Mesothelial cell of epicardium (in vitro differentiated cells): ENCODE measurements at regions not wholly inside any gene's neighbourhood (a gene's known extent, or its start where the extent isn't known, plus 50 kb on each side); places are given as distances from the start of the nearest gene placed in this dataset.

Experiments used
- DNase-seq, 2 experiments: peaks; one replicate each; pipeline ENCODE4 v3.0.0; 2021; ENCODE audit warnings: low spot score in 2 of 2; ENCODE audit not compliant: unreplicated experiment in 2 of 2
- H3K27ac Mint-ChIP-seq: 2 replicates; pipeline ENCODE4 v1.8.0; 2021; ENCODE audit warnings: mixed read lengths
- H3K27me3 Mint-ChIP-seq: 2 replicates; pipeline ENCODE4 v1.8.0; 2021; ENCODE audit warnings: low read depth, mixed read lengths
- H3K36me3 Mint-ChIP-seq: 2 replicates; pipeline ENCODE4 v1.8.0; 2021; ENCODE audit warnings: mixed read lengths
- H3K4me1 Mint-ChIP-seq: 2 replicates; pipeline ENCODE4 v1.8.0; 2021; ENCODE audit warnings: mixed read lengths
- H3K4me3 Mint-ChIP-seq: 2 replicates; pipeline ENCODE4 v1.8.0; 2021; ENCODE audit warnings: mild to moderate bottlenecking, moderate library complexity, mixed read lengths
- H3K9me3 Mint-ChIP-seq: 2 replicates; pipeline ENCODE4 v1.8.0; 2021; ENCODE audit warnings: mixed read lengths
- CTCF ChIP-seq: fragments of 200-600 bp; sonication (generic); IDR thresholded peaks from one replicate; pipeline ENCODE4 v1.5.0; 2021; ENCODE audit warnings: antibody characterized with exemption; ENCODE audit not compliant: unreplicated experiment

DNA sequence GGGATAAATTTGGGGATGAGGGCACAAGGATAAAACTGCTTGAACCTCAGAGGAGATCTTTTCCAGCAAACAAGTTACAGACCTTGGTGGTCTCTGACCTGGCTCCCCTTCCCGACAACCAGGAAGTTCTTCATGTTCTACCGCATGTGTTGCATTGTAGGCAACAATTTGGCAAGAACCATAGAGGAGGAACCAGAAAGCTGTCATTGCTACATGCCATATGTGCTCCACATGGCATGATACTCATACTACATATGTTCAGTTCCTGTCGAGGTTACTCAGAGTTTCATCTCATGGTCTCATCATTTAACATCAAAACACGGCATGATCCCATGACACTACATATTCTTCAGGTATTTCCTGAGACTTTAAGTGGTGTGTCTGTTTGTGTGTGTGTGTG, 235.9 kb downstream of the OR13H1 start:
- no peak overlapping the region for H3K4me3 Mint-ChIP-seq
- no peaks in the 10 kb centered on the region for H3K27me3 Mint-ChIP-seq
- H3K36me3 Mint-ChIP-seq: peaks cover 60% of the 10 kb centered on the region

DNA sequence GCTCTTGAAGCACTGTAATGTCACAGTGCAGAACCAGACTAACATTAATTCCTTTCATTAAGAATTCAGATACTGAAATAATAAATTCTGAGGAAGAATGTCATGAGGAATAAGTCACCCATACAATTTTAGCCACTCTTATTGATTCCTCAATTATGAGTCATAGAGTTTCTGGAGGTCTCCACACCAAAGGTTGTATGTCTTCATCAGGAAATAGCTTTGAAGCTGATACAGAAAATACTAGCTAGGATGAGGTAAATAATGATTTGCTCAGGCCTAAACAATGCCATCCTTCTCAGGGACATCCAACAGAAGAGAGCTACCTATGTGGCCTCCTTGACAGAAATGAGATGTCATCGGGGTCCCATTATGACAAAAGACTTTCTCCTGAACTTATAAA, 238.8 kb downstream of the OR13H1 start:
- TF ChIP-seq CTCF: no peak
- H3K4me3 Mint-ChIP-seq: no peak overlapping the region
- H3K36me3 Mint-ChIP-seq: peaks cover 50% of the 10 kb centered on the region
- H3K4me1 Mint-ChIP-seq: no peaks in the 10 kb centered on the region
- DNase-seq: no peak
- no peaks in the 10 kb centered on the region for H3K9me3 Mint-ChIP-seq
- no peaks in the 10 kb centered on the region for H3K27me3 Mint-ChIP-seq
- H3K27ac Mint-ChIP-seq: no peak overlapping the region

More for the DNA sequence above, 235.9 kb downstream of the OR13H1 start:
- no peaks in the 10 kb centered on the region for H3K9me3 Mint-ChIP-seq
- no peak for DNase-seq
- H3K4me1 Mint-ChIP-seq: no peaks in the 10 kb centered on the region
- TF ChIP-seq CTCF: no peak
- no peak overlapping the region for H3K27ac Mint-ChIP-seq

- Mint-ChIP-seq H3K27me3 (no peaks in the 10 kb centered on the region), H3K36me3 (peaks cover 51% of the 10 kb centered on the region), H3K27ac (no peak overlapping the region), H3K9me3 (peaks cover 9% of the 10 kb centered on the region), H3K4me3 (no peak overlapping the region), H3K4me1 (no peaks in the 10 kb centered on the region)
- TF ChIP-seq CTCF: no peak
- no peak for DNase-seq
Observed at GRCh38 chrX:131783555-131784308, 239.4 kb upstream of the STK26 start.

DNA sequence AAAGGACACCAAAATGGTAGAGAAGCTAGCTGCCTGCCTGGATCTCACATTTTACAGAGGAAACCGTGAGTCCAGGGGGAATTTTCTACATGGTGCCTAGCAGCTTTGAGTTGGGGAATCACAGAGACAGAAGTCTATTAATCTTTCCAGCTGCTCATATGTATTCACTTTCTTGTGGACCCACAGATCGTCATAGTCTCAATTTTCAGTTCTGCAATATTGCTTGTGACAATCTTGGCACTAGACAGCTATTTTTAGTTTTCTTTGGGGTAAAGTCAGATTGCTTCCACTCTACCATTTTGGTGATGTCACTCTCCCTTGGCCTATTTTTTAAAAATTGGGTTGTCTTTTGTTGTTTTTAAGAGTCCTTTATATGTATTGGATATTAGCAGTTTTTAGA, 233.4 kb upstream of the STK26 start:
- Mint-ChIP-seq H3K4me3 (no peak overlapping the region), H3K36me3 (peaks cover 62% of the 10 kb centered on the region), H3K4me1 (no peaks in the 10 kb centered on the region), H3K27ac (no peak overlapping the region), H3K9me3 (peaks cover 31% of the 10 kb centered on the region), H3K27me3 (no peaks in the 10 kb centered on the region)
- TF ChIP-seq CTCF: no peak
- DNase-seq: no peak

GRCh38 chrX:131791608-131792355, 231.3 kb upstream of the STK26 start:
- H3K27ac Mint-ChIP-seq: no peak overlapping the region
- TF ChIP-seq CTCF: no peak
- no peaks in the 10 kb centered on the region for H3K4me1 Mint-ChIP-seq
- no peak for DNase-seq
- peaks cover 31% of the 10 kb centered on the region for H3K9me3 Mint-ChIP-seq
- peaks cover 66% of the 10 kb centered on the region for H3K36me3 Mint-ChIP-seq
- no peaks in the 10 kb centered on the region for H3K27me3 Mint-ChIP-seq
- H3K4me3 Mint-ChIP-seq: no peak overlapping the region
